HG03064 (cell line): ENCODE measurements at regions not wholly inside any gene's neighbourhood (a gene's known extent, or its start where the extent isn't known, plus 50 kb on each side); places are given as distances from the start of the nearest gene placed in this dataset.

Experiments used
- ATAC-seq: cut with Tn5 transposase; IDR thresholded peaks from one replicate; pipeline ENCODE4 v1.9.1; 2021; ENCODE audit warnings: low read depth; ENCODE audit not compliant: unreplicated experiment

DNA sequence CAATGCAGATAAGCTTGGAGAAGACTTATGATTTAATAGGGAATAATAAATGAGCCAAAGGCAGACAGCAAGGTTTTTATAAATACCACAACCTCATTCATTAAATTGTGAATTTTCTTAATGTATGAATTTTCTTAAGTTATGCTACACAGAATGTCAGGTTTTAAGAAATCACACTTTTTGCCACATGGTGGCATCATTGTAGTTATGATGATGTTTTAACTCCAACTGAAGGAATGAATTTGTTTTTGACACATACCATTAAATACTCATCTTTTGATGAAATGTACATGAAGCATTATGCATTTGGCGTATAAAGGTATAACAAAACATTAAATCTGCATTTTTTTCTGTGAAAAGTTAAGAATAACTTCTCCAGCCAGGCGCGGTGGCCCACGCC is 524.1 kb upstream of the FBXO33 start:
- ATAC-seq: no peak

DNA sequence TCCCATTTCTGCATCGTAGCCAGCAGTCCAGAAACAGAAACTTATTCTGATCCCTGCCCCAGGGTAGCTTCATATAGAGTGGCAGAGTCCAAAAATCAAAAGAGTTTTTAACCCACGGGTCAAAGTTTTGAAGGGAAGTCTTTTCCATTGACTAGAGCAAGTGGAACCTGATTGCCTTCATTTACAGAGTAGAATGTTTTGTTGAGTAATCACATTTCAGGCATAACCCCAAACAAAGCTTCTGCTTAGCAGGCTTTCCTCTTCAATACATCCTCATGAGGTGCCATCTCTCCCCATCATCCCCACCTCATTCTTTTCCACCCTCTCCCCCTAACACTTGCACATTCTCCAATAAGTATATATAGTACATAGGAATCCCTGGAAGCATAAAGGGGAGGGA is 516.0 kb upstream of the FBXO33 start:
- no peak for ATAC-seq

DNA sequence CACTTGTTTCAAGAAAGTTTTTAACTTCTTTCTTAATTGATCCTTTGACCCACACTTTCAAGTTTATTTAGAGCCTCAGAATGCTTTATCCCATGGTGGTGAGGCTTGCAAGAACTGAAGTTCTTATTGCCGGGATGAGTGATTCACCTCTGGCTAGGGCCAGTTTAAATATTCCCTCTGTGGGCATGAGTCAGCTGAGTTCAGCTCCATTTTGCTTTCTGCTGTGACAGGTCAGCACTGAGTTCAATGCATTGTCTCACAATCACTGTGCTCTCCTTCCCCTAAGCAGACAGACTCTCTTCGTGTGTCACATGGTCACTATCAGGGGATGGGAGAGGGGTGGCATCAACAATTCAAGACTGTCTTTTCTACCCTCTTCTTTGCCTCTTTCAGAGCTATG is 514.6 kb upstream of the FBXO33 start:
- ATAC-seq: no peak

- no peak for ATAC-seq
Measured at GRCh38 chr14:39939023-39939422, 506.8 kb upstream of the FBXO33 start.

DNA sequence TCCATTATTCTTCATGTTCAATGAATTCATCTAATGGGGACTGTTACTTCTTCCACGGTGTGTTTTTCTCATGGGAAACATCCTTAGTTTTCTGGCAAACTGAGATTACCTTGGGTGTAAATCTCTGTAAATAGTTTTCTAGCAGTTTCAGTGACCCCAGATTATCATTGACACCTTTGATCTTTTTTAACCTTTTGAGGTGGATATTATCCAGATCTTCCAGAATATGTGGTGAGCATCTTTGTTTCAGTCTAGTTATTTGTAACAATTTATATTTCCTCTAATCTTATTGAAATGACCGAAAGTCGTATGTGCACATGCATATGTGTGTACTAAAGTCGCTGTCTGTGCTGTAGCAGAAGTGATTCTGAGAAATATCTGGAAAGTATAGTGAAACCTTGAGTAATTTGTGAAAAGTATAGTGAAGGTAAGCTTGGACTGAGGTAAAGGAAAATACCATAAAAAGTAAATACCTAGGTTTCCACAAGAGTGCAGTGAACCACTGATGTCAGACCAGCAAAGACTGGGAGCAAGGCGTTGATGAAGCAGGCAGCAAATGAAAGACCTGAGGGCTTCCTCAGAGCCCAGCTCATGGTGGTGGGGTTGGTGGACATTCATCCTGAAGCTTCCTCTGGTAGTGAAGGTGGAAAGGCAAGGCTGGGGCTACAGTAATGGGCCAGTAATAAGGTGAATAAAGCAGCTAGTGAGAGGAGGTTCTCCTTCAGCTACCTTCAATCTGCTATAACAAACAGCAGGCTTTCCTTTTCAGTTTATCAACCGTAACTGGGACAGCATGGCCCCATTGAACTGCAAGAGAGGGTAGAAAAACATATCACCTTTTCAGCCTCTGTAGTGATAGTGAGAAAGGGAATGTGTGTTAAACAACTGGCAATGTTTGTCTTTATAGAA is 480.2 kb upstream of the FBXO33 start:
- ATAC-seq: peak; percentile 75

GRCh38 chr14:39897657-39898056 is 465.4 kb upstream of the FBXO33 start:
- ATAC-seq: no peak

- no peak for ATAC-seq
Measured at GRCh38 chr14:39890026-39890425, 457.8 kb upstream of the FBXO33 start.

DNA sequence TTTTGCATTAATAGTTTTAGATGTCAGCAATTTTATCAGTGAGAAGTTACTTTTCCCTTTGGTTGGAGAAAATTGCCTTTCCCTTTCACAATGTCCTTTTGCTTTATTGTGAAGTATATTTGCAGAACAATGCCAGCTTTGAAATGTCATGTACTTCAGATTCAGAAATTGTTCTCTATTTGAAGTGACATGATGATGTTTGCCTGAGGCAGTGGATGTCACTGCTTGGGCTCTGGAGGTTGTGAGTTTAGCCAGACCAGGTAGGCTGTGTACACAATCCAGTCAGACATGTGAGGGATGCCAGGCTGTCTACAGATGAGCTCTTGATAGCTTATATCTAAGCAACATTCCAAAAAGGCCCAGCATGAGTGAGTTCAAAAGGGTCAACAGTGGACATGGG is 451.9 kb upstream of the FBXO33 start:
- no peak for ATAC-seq

- ATAC-seq: no peak
Measured at GRCh38 chr14:39880965-39881364, 448.7 kb upstream of the FBXO33 start.

DNA sequence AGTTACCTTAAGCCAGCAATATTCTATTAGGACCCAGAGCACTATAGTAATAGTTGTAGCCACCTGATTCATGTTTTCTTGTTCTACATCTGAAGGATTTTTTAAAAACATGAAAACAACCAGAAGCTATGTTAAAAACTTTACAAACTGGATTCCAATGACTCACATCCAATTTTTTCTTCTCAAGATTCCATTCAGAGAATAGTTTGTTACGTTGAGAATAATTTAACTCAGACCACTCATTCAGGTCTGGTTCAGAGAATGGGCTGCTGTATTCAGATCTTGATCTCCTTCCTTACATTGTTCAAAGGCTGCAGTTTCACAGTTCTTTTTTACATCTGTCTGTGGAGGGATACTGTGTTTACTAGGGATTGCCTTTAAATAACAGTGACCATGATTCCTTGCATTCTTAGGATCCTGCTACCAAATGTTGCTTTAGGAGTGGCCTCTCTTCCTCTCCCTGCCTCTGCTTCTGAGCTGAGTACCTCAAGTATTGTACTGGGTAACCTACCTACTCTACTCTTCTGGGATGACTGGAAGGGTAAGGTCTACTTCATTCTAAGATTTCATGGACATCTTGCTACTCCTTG is 448.0 kb upstream of the FBXO33 start:
- ATAC-seq: no peak

GRCh38 chr14:39877577-39878190 is 445.5 kb upstream of the FBXO33 start:
- ATAC-seq: no peak

DNA sequence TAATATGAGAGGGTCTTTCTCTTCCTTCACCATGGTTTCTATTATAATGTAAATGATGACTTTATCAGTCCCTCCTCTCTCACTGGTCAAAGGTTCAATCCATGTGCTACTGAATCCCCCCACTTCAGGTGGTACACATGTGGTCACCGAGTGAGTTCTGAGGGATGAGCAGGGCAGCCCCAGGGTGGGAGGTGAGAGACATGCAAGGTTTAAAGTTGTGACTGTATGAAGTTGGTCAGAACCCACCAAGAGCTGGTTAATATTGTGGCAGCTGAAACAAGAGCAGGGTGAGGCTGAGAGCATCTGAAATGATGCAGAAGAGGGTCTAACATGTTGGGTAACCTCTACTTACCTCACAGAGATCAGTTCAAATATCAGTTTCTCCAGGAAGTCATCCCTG is 444.7 kb upstream of the FBXO33 start:
- no peak for ATAC-seq

- no peak for ATAC-seq
Measured at GRCh38 chr14:39875028-39875427, 442.8 kb upstream of the FBXO33 start.

- no peak for ATAC-seq
Measured at GRCh38 chr14:39873791-39874190, 441.6 kb upstream of the FBXO33 start.

DNA sequence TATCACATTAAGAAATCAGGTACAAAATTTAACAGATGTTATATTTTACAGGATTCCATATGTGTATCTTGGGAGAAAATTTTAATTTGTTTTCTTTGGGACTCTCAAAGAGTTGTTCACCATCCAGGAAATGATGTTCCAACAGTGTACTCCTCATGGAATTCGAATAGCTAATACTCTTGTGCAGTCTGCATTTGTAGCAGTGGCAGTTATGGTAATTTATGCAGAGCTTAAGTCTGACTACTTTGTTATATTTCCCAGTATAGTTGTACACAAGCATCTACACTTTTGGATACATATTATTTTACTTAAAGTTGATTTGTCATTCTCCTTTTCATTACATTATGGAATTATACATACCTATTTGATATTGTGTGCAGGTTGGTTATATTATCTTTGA is 436.7 kb upstream of the FBXO33 start:
- no peak for ATAC-seq

DNA sequence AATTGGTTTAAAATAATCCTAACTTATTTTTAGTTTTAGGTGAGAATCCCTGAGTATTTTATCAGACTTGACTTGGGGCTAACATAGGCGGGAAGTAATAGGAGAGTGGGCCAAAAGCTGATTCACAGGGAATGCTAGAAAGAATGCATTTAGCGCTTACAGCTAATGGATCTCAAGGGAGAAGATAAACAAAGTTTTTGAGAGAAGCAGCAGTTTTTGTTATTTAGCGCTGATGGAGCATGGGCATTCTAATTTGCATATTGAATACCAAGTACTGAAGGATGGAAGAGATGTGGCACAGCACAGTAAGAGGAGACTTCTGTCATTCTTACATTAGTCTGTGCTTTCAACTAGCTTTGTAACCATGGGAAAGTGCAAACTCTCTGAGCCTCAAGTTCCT is 436.0 kb upstream of the FBXO33 start:
- no peak for ATAC-seq

- ATAC-seq: no peak
Measured at GRCh38 chr14:39863441-39863840, 431.2 kb upstream of the FBXO33 start.

DNA sequence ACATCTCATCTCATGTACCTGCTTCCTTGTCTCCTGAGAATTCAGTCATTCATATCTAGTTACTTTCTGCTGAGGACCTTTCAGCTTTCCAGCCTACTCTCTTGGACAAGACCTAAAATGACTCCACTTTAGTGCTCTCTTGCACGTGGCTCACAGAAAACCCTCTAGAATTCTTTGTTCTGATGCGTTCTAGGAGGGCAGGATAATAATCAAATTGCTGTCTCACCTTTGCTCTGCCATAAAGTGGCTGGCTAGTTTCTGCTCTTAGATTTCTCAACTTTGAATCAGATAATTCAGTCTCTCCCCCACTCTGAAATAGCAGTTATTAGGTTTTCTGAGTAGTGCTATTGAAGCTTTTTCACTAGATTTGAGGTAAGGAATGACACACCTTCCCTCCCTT is 429.5 kb upstream of the FBXO33 start:
- no peak for ATAC-seq

GRCh38 chr14:39861229-39861600 is 429.0 kb upstream of the FBXO33 start:
- no peak for ATAC-seq

DNA sequence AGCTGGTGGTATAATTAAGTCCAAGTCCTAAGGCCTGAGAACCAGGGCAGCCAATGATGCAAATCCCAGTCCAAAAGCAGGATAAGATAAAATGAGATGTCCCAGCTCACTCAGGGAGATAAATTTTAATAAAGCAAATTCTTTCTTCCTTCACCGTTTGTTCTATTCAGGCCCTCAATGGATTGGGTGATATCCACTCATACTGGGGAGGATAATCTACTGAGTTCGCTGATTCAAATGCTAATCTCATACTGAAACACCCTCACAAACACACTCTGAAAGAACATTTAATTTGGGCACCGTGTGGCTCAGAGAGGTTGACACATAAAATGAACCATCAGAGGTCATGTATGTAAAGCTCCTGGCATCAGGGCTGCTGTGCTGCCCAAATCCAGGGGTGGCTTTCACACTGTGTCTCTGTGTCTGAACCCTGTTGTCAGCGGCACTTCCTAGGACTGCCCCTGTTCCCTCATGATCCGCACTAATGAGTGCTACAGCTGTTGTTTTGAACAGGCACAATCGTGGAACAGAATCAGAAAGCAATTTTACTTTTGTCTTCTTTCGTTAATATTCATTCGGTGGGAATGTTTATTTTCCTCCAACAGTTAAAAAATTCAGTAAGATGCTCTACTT is 428.5 kb upstream of the FBXO33 start:
- no peak for ATAC-seq

DNA sequence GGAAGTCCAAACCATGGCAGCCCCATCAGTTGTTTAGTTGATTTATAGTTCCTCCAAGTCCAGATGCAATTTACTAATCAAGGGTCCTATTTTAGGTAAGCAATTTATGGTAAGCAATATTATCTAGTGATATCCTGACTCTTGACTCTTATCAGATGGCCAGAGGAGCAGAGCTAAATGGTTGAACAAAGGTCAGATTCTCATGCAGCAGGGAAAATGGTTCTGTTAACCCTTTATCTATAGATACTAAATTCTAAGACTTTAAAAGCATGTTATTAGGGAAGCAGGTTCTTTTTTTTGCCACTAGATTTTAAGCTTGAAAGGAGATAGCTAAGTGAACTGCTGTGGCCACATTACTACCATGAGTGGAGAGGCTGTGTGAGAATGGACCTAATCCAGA is 427.1 kb upstream of the FBXO33 start:
- ATAC-seq: no peak
